Stimulated activated effector memory CD8-positive, alpha-beta T cell treated with anti-CD3 and anti-CD28 coated beads, Interleukin-12 subunit alpha, Interleukin-12 subunit beta, amount 100 ng/mL, for 72 hours (primary cell): ENCODE measurements at regions not wholly inside any gene's neighbourhood (a gene's known extent, or its start where the extent isn't known, plus 50 kb on each side); places are given as distances from the start of the nearest gene placed in this dataset.

Source experiments
- ATAC-seq: fragments of 150-1000 bp; cut with Tn5 transposase; 2 replicates; pipeline ENCODE4 v1.10.0; 2021
- DNase-seq, 2 donors: peaks; one replicate each; pipeline ENCODE4 v3.0.0; 2021 to 2022; ENCODE audit warnings: low spot score in 2 of 2
- H3K27ac Mint-ChIP-seq: one replicate; pipeline ENCODE4 v1.8.0; 2022; ENCODE audit warnings: mild to moderate bottlenecking, mixed read lengths
- H3K36me3 Mint-ChIP-seq: one replicate; pipeline ENCODE4 v1.8.0; 2022; ENCODE audit warnings: mild to moderate bottlenecking, mixed read lengths
- H3K4me1 Mint-ChIP-seq: one replicate; pipeline ENCODE4 v1.8.0; 2022; ENCODE audit warnings: mixed read lengths
- H3K4me3 Mint-ChIP-seq: one replicate; pipeline ENCODE4 v1.8.0; 2022; ENCODE audit warnings: mild to moderate bottlenecking, mixed read lengths
- H3K9me3 Mint-ChIP-seq: one replicate; pipeline ENCODE4 v1.8.0; 2022; ENCODE audit warnings: mixed read lengths

DNA sequence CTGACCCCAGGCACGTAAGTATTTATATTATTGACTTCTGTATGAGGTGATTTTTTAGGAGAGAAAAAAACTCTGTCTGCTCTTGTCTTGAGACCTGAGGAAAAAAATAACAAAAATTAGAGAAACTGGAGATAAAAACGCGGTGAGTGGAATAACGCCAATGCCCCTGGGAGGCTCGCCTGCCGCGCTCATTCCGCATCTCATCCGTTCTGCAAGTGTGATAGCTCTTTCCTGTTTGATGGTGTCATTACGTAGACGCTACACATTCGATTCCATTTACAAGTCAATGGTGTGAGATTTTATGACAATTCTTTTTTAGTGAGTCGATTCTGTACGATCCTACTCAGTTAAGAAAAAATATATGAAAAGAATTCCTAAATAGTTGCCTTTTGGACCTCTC is 194.3 kb upstream of the SMIM21 start:
- ATAC-seq = no peak
- Mint-ChIP-seq H3K36me3 (no peaks in the 10 kb centered on the region), H3K27ac (no peak overlapping the region), H3K4me3 (no peak overlapping the region), H3K4me1 (no peaks in the 10 kb centered on the region), H3K9me3 (no peaks in the 10 kb centered on the region)
- DNase-seq = no peak

DNA sequence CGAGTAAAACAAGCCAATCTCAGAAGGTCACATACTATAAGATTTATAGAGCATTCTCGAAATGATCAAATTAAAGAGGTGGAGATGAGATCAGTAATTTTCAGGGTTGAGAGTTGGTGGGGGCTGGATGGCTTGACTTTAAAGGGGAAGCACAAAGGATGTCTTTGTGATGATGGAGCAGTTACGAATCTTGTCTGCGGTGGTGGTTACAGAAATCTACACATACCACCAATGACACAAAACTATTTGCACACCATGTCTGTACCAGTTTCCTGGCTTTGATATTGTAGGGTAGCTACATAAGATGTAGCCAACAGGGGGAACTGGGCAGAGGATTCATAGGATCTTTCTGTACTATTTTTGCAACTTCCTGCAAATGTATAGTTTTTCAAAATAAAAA is 190.6 kb upstream of the SMIM21 start:
- no peaks in the 10 kb centered on the region for H3K9me3 Mint-ChIP-seq
- H3K36me3 Mint-ChIP-seq = no peaks in the 10 kb centered on the region
- no peak overlapping the region for H3K4me3 Mint-ChIP-seq
- H3K27ac Mint-ChIP-seq = no peak overlapping the region
- DNase-seq (no peak), ATAC-seq (no peak)
- no peaks in the 10 kb centered on the region for H3K4me1 Mint-ChIP-seq

- Mint-ChIP-seq H3K27ac (no peak overlapping the region), H3K9me3 (peaks cover 4% of the 10 kb centered on the region), H3K4me3 (no peak overlapping the region), H3K4me1 (no peaks in the 10 kb centered on the region), H3K36me3 (no peaks in the 10 kb centered on the region)
- DNase-seq (no peak), ATAC-seq (no peak)
Measured at GRCh38 chr18:75612456-75612855, 185.0 kb upstream of the SMIM21 start.

DNA sequence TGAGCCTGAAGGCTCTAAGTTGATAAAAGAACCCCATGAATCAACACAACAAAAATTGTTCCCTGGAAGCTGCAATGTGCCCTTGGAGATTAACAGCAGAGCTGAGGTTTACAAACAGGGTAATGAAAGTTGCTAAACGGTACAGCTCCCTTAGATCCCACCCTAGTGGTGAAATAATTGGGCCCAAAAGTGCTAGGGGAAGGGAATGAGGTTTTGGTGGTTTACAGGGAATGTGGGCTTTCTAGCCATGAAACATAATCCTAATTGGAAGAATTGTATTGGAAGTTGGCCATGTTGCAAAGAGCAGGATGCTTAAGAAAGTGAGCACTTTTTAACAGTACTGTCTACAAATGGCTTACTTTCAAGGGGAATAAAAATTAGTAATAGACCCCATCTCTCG is 180.2 kb upstream of the SMIM21 start:
- H3K4me3 Mint-ChIP-seq = no peak overlapping the region
- no peaks in the 10 kb centered on the region for H3K4me1 Mint-ChIP-seq
- no peak overlapping the region for H3K27ac Mint-ChIP-seq
- no peak for ATAC-seq
- H3K36me3 Mint-ChIP-seq = no peaks in the 10 kb centered on the region
- DNase-seq = no peak
- peaks cover 4% of the 10 kb centered on the region for H3K9me3 Mint-ChIP-seq

DNA sequence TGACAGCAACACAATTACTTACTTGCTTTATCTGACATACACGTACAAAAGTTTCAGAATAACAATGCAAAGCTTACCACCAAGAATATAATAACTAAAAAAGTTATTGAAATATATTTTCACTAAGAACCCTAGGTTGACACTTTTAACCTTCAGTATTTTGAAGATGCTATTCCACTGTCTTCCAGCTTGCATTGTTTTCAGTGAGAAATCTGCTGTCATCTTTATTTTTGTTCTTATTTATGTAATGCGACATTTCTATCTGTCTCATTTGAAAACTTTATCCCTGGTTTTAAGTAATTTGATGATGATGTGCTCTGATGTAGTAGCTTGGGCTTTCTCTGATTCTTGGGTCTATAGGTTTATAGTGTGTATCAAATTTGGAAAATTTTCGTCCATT is 165.0 kb upstream of the SMIM21 start:
- DNase-seq = no peak
- H3K9me3 Mint-ChIP-seq = peaks cover 26% of the 10 kb centered on the region
- no peak overlapping the region for H3K4me3 Mint-ChIP-seq
- no peak for ATAC-seq
- H3K4me1 Mint-ChIP-seq = no peaks in the 10 kb centered on the region
- no peak overlapping the region for H3K27ac Mint-ChIP-seq
- H3K36me3 Mint-ChIP-seq = no peaks in the 10 kb centered on the region

GRCh38 chr18:75588412-75588811 is 160.9 kb upstream of the SMIM21 start:
- Mint-ChIP-seq H3K4me1 (no peaks in the 10 kb centered on the region), H3K27ac (no peak overlapping the region), H3K4me3 (no peak overlapping the region), H3K36me3 (no peaks in the 10 kb centered on the region), H3K9me3 (peaks cover 18% of the 10 kb centered on the region)
- no peak for ATAC-seq
- no peak for DNase-seq

DNA sequence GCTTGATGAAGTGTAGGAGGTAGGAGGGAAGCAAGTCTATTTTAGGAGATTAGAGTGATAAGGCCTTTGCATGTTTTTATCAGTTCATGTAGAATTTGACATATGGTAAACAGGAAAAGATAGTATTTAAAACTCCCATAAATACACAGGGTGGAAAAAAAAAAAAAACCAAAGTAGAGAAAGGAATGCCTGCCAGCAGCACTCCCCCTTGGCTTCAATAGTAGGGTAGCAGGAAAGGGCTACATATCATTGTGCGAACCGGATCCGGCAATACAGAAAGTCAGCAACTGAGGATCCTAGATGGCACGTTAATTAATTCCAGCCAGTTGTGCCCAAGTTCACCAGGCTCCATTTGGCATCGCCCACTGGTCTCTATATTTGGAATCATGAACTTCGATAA is 159.6 kb upstream of the SMIM21 start:
- H3K27ac Mint-ChIP-seq = no peak overlapping the region
- H3K36me3 Mint-ChIP-seq = no peaks in the 10 kb centered on the region
- ATAC-seq = no peak
- peaks cover 8% of the 10 kb centered on the region for H3K9me3 Mint-ChIP-seq
- H3K4me3 Mint-ChIP-seq = no peak overlapping the region
- no peaks in the 10 kb centered on the region for H3K4me1 Mint-ChIP-seq
- no peak for DNase-seq

- H3K9me3 Mint-ChIP-seq = peaks cover 7% of the 10 kb centered on the region
- no peak overlapping the region for H3K27ac Mint-ChIP-seq
- H3K4me3 Mint-ChIP-seq = no peak overlapping the region
Measured at GRCh38 chr18:75586130-75586889, 158.8 kb upstream of the SMIM21 start.

GRCh38 chr18:75582940-75583339 is 155.4 kb upstream of the SMIM21 start:
- ATAC-seq (peak; percentile 21), DNase-seq (no peak)
- H3K36me3 Mint-ChIP-seq = no peaks in the 10 kb centered on the region
- H3K4me1 Mint-ChIP-seq = no peaks in the 10 kb centered on the region
- no peaks in the 10 kb centered on the region for H3K9me3 Mint-ChIP-seq
- H3K4me3 Mint-ChIP-seq = no peak overlapping the region
- no peak overlapping the region for H3K27ac Mint-ChIP-seq

More at GRCh38 chr18:75586130-75586889, 158.8 kb upstream of the SMIM21 start:
- ATAC-seq (no peak), DNase-seq (no peak)
- Mint-ChIP-seq H3K4me1 (no peaks in the 10 kb centered on the region), H3K36me3 (no peaks in the 10 kb centered on the region)

DNA sequence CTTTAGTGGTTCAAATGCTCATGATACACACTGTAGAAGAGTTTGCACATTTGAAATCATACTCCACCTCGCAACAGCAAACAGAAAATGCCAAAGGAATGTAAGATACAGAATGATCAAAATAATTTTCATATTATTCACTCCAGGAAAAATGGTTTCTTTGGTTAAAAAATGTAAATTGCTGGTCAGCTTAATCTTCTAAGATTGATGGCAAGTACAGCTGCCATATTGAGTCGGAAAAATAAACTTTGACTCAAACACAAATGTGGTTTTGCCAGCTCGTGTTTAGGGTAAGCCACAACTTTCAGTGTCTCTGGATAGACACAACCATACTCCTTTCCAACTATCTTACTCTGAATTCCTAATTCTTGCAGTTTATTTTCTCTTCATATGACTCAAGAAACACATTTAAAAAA is 154.9 kb upstream of the SMIM21 start:
- Mint-ChIP-seq H3K4me1 (no peaks in the 10 kb centered on the region), H3K27ac (no peak overlapping the region), H3K4me3 (no peak overlapping the region), H3K36me3 (no peaks in the 10 kb centered on the region), H3K9me3 (no peaks in the 10 kb centered on the region)
- ATAC-seq = no peak
- no peak for DNase-seq

DNA sequence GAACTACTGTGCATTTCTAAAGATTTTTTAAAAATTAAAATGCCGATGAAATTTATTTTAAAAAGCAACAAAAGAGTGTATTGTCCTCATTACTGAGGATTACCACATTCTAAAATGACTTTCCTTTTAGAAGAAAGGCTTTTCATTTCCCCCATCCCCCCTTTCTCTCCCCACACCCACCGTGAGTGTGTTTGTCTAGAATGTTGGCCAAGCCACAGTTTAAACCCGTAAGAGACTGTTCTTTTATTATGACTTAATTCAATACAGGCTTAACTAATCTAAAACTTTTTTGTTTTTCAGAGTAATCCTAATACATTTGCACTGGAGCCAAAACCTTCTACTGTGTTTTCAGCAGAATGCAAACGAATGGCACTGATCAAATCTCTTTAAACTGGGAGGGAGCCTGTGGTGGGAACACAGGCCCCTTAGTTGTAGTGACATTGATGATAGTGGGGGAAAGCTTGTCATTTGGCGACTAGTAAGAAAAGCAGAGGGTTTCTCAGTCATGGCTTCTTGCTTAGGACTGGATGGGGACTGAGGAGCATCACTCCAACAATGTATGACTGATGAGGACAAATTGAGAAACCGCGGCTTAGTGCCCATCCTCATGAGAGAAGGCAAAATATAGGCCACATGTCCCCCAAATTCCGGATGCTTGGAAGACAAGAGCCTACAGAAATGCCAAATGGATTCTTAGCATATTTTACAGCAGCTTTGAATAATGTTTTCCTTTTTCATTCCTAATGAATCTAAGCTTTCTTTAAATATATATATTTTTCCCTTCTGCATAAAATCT is 154.0 kb upstream of the SMIM21 start:
- Mint-ChIP-seq H3K4me1 (no peaks in the 10 kb centered on the region), H3K27ac (no peak overlapping the region), H3K4me3 (no peak overlapping the region), H3K36me3 (no peaks in the 10 kb centered on the region), H3K9me3 (no peaks in the 10 kb centered on the region)
- ATAC-seq (no peak), DNase-seq (no peak)

DNA sequence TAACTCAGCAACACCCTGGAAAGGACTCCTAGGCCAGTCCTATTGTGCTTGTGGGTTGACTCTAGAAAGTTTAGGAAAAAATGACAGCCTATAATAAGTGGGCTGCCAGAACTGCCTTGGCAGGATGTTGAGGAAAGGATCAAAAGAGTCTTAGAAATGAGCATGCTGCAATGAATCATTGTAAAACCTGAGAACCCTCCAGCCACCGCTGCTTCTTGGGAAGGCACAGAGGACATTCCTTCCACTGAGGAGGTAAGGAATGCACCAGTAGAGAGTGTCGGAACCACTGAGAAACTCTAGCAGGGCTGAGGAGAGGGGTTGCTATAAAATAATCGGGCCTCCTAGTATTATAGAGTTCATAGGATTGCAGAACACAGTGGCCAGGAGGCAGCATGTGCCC is 146.7 kb upstream of the SMIM21 start:
- Mint-ChIP-seq H3K4me1 (no peaks in the 10 kb centered on the region), H3K27ac (no peak overlapping the region), H3K9me3 (no peaks in the 10 kb centered on the region), H3K36me3 (no peaks in the 10 kb centered on the region), H3K4me3 (no peak overlapping the region)
- ATAC-seq (no peak), DNase-seq (no peak)

- ATAC-seq (no peak), DNase-seq (no peak)
- Mint-ChIP-seq H3K4me1 (no peaks in the 10 kb centered on the region), H3K36me3 (no peaks in the 10 kb centered on the region), H3K27ac (no peak overlapping the region), H3K4me3 (no peak overlapping the region), H3K9me3 (no peaks in the 10 kb centered on the region)
Measured at GRCh38 chr18:75563150-75563549, 135.6 kb upstream of the SMIM21 start.

- Mint-ChIP-seq H3K27ac (no peak overlapping the region), H3K36me3 (no peaks in the 10 kb centered on the region), H3K4me1 (no peaks in the 10 kb centered on the region), H3K9me3 (no peaks in the 10 kb centered on the region), H3K4me3 (no peak overlapping the region)
- ATAC-seq (no peak), DNase-seq (no peak)
Measured at GRCh38 chr18:75562216-75562615, 134.7 kb upstream of the SMIM21 start.

DNA sequence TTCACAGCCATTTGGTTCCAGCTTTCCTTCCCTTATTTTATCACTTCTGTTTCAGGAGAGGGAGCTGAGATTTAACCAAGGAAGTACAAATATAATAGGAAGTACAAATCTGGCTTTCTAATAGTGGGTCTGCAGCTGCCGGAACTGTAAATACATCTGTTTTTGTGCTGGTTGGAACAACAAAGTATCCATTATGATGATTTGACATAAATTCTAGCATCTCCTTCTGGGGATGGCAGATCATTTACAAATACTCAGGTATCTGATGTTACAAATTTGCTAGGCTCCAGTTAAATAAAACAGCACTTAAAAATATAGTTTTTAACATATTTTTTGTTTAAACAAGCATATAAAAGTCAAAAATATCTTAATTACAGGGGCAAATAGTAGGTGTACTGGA is 131.3 kb upstream of the SMIM21 start:
- Mint-ChIP-seq H3K36me3 (no peaks in the 10 kb centered on the region), H3K9me3 (no peaks in the 10 kb centered on the region), H3K4me3 (no peak overlapping the region), H3K4me1 (no peaks in the 10 kb centered on the region), H3K27ac (no peak overlapping the region)
- ATAC-seq (no peak), DNase-seq (no peak)

DNA sequence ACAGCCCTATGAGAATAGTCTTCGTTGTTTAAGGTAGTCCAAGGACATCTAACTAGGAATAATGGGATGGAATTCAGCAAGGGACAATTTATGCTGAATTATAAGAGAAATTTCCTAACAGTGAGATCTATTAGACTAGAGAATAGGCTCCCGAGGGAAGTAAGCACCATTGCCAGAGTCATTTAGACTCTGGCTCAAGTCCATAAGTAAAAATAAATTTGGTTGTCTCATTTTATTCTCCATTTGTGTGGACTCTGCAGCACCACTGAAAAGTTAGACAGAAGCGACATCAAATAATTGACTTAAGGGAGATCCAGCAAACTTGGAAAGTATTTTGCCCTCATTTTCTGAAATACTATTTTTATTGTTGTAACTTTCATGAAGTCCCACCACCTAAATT is 129.3 kb upstream of the SMIM21 start:
- Mint-ChIP-seq H3K27ac (no peak overlapping the region), H3K36me3 (no peaks in the 10 kb centered on the region), H3K4me3 (no peak overlapping the region), H3K4me1 (no peaks in the 10 kb centered on the region), H3K9me3 (no peaks in the 10 kb centered on the region)
- DNase-seq (no peak), ATAC-seq (no peak)
